Activated T-cell treated with anti-CD3 and anti-CD28 coated beads for 4 hours (primary cell): ENCODE measurements at regions not wholly inside any gene's neighbourhood (a gene's known extent, or its start where the extent isn't known, plus 50 kb on each side); places are given as distances from the start of the nearest gene placed in this dataset.
A peak's percentile ranks its signal among the peaks of the same experiment; 100 is the strongest.
"Not testable (repeated sequence)": the region's sequence is repeated elsewhere in the genome, so short reads cannot be mapped to it uniquely, and the experiment has no call there.

Experiments
- DNase-seq: peaks from one replicate; pipeline ENCODE4 v3.0.0-alpha.2; 2020

- DNase-seq, result no peak
These were observed 50.0 kb upstream of the ACYP2 start for GRCh38 chr2:54065411-54065810.

GRCh38 chr2:54063967-54064535, 51.4 kb upstream of the ACYP2 start:
- no peak for DNase-seq

GRCh38 chr2:54062401-54062800, 53.0 kb upstream of the ACYP2 start:
- no peak for DNase-seq

GRCh38 chr2:54061272-54061671, 54.1 kb upstream of the ACYP2 start:
- DNase-seq, result no peak

GRCh38 chr2:54059986-54060385, 55.4 kb upstream of the ACYP2 start:
- DNase-seq, result no peak

GRCh38 chr2:54059504-54059903, 55.9 kb upstream of the ACYP2 start:
- no peak for DNase-seq

- no peak for DNase-seq
These were observed 57.0 kb upstream of the ACYP2 start for GRCh38 chr2:54058449-54058848.

GRCh38 chr2:54054774-54055173, 60.6 kb upstream of the ACYP2 start:
- no peak for DNase-seq

- DNase-seq, result no peak
These were observed 61.1 kb upstream of the ACYP2 start for GRCh38 chr2:54054271-54054670.

- DNase-seq, result no peak
These were observed 61.6 kb upstream of the ACYP2 start for GRCh38 chr2:54053830-54054229.

GRCh38 chr2:54052825-54053718, 62.3 kb upstream of the ACYP2 start:
- no peak for DNase-seq

GRCh38 chr2:54050445-54050844, 65.0 kb upstream of the ACYP2 start:
- DNase-seq, result no peak

- DNase-seq, result no peak
These were observed 66.0 kb upstream of the ACYP2 start for GRCh38 chr2:54049365-54049764.

- not testable (repeated sequence) for DNase-seq
These were observed 66.5 kb upstream of the ACYP2 start for GRCh38 chr2:54048896-54049295.

- no peak for DNase-seq
These were observed 67.2 kb upstream of the ACYP2 start for GRCh38 chr2:54048117-54048785.

GRCh38 chr2:54047658-54048057, 67.8 kb upstream of the ACYP2 start:
- DNase-seq, result no peak

- no peak for DNase-seq
These were observed 68.3 kb upstream of the ACYP2 start for GRCh38 chr2:54047091-54047490.

- no peak for DNase-seq
These were observed 72.3 kb upstream of the PSME4 start for GRCh38 chr2:54042897-54043620.

GRCh38 chr2:54042341-54042740, 71.5 kb upstream of the PSME4 start:
- DNase-seq, result no peak

- DNase-seq, result peak; percentile 8
These were observed 70.3 kb upstream of the PSME4 start for GRCh38 chr2:54041135-54041534.

GRCh38 chr2:54040685-54041084, 69.9 kb upstream of the PSME4 start:
- no peak for DNase-seq

GRCh38 chr2:54040250-54040649, 69.5 kb upstream of the PSME4 start:
- DNase-seq, result no peak

- no peak for DNase-seq
These were observed 68.0 kb upstream of the PSME4 start for GRCh38 chr2:54038835-54039234.
